Peyer's patch (tissue), 4 donors: ENCODE measurements at regions not wholly inside any gene's neighbourhood (a gene's known extent, or its start where the extent isn't known, plus 50 kb on each side); places are given as distances from the start of the nearest gene placed in this dataset.
"Not testable (repeated sequence)": the region's sequence is repeated elsewhere in the genome, so short reads cannot be mapped to it uniquely, and the experiment has no call there.

Experiments
- DNase-seq, 3 donors: peaks; one replicate each; pipeline ENCODE4 v3.0.0-alpha.2; 2017 to 2019
- H3K27ac ChIP-seq, 4 donors: fragments of 200-600 bp; sonication (generic); one replicate each; pipeline ENCODE4 v1.5.1; 2016 to 2019
- H3K27me3 ChIP-seq, 2 donors: fragments of 200-600 bp; sonication (generic); one replicate each; pipeline ENCODE4 v1.5.1; 2019
- H3K36me3 ChIP-seq, 3 donors: fragments of 200-600 bp; sonication (generic); one replicate each; pipeline ENCODE4 v1.5.1; 2016 to 2019
- H3K4me1 ChIP-seq, 4 donors: fragments of 200-600 bp; sonication (generic); one replicate each; pipeline ENCODE4 v1.5.1; 2016 to 2019
- H3K4me3 ChIP-seq, 4 donors: fragments of 200-600 bp; sonication (generic); 1 replicate in 3 of 4; 2 replicates in 1 of 4; pipeline ENCODE4 v1.5.1; 2016 to 2019; ENCODE audit warnings: mild to moderate bottlenecking in 1 of 4
- H3K9me3 ChIP-seq, 4 donors: fragments of 200-600 bp; sonication (generic); one replicate each; pipeline ENCODE4 v1.5.1; 2016 to 2019; ENCODE audit warnings: mild to moderate bottlenecking in 1 of 4
- CTCF ChIP-seq, 6 experiments: fragments of 450-650 bp in 4 of 6; fragments of 200-600 bp in 2 of 6; sonication (generic) in 1 of 6; IDR thresholded peaks; one replicate each; pipeline ENCODE4 v1.5.1; 2017 to 2019; ENCODE audit warnings: antibody characterized with exemption in 6 of 6, mild to moderate bottlenecking in 3 of 6, moderate library complexity in 1 of 6
- POLR2A ChIP-seq, 2 donors: fragments of 450-650 bp; IDR thresholded peaks; one replicate each; pipeline ENCODE4 v1.5.1; 2017; ENCODE audit warnings: antibody characterized with exemption in 2 of 2, mild to moderate bottlenecking in 2 of 2, moderate library complexity in 2 of 2

GRCh38 chr7:69246758-69247157 lies 351.5 kb upstream of the AUTS2 start:
- peak in 1 of 3 donors; percentile 45 for DNase-seq
- H3K4me3 ChIP-seq: no peak overlapping the region

GRCh38 chr7:69248382-69248828 lies 349.9 kb upstream of the AUTS2 start:
- not testable (repeated sequence) for H3K4me3 ChIP-seq, H3K9me3 ChIP-seq, H3K4me1 ChIP-seq, DNase-seq, H3K27me3 ChIP-seq, H3K27ac ChIP-seq, H3K36me3 ChIP-seq

More at GRCh38 chr7:69246758-69247157, 351.5 kb upstream of the AUTS2 start:
- H3K9me3 ChIP-seq: no peaks in the 10 kb centered on the region
- no peak overlapping the region for H3K27ac ChIP-seq
- H3K4me1 ChIP-seq: no peaks in the 10 kb centered on the region
- H3K27me3 ChIP-seq: no peaks in the 10 kb centered on the region
- no peaks in the 10 kb centered on the region for H3K36me3 ChIP-seq
- TF ChIP-seq CTCF (IDR thresholded peaks at IDR 0.05): no peak
- no peak for TF ChIP-seq POLR2A (IDR thresholded peaks at IDR 0.05)

GRCh38 chr7:69250958-69251357 lies 347.3 kb upstream of the AUTS2 start:
- TF ChIP-seq POLR2A (IDR thresholded peaks at IDR 0.05) (no peak), CTCF (IDR thresholded peaks at IDR 0.05) (no peak)
- H3K4me3 ChIP-seq: no peak overlapping the region
- H3K27me3 ChIP-seq: no peaks in the 10 kb centered on the region
- no peaks in the 10 kb centered on the region for H3K9me3 ChIP-seq
- no peaks in the 10 kb centered on the region for H3K4me1 ChIP-seq
- no peak for DNase-seq
- H3K36me3 ChIP-seq: no peaks in the 10 kb centered on the region
- no peak overlapping the region for H3K27ac ChIP-seq

- Histone ChIP-seq H3K4me1 (no peaks in the 10 kb centered on the region), H3K27ac (no peak overlapping the region), H3K36me3 (no peaks in the 10 kb centered on the region), H3K4me3 (no peak overlapping the region), H3K9me3 (no peaks in the 10 kb centered on the region), H3K27me3 (no peaks in the 10 kb centered on the region)
- no peak for TF ChIP-seq POLR2A (IDR thresholded peaks at IDR 0.05)
- no peak for TF ChIP-seq CTCF (IDR thresholded peaks at IDR 0.05)
- no peak for DNase-seq
Measured at GRCh38 chr7:69254643-69255042, 343.6 kb upstream of the AUTS2 start.

GRCh38 chr7:69256634-69257081 lies 341.6 kb upstream of the AUTS2 start:
- peak in 2 of 3 donors; percentile 49 to 58 for DNase-seq
- H3K27ac ChIP-seq: no peak overlapping the region

GRCh38 chr7:69257592-69257991 lies 340.7 kb upstream of the AUTS2 start:
- no peaks in the 10 kb centered on the region for H3K36me3 ChIP-seq
- DNase-seq: no peak
- no peaks in the 10 kb centered on the region for H3K27me3 ChIP-seq
- no peak overlapping the region for H3K27ac ChIP-seq
- no peaks in the 10 kb centered on the region for H3K4me1 ChIP-seq
- TF ChIP-seq POLR2A (IDR thresholded peaks at IDR 0.05) (no peak), CTCF (IDR thresholded peaks at IDR 0.05) (no peak)
- no peak overlapping the region for H3K4me3 ChIP-seq
- H3K9me3 ChIP-seq: no peaks in the 10 kb centered on the region

More at GRCh38 chr7:69256634-69257081, 341.6 kb upstream of the AUTS2 start:
- Histone ChIP-seq H3K4me3 (no peak overlapping the region), H3K4me1 (no peaks in the 10 kb centered on the region), H3K27me3 (no peaks in the 10 kb centered on the region), H3K36me3 (no peaks in the 10 kb centered on the region), H3K9me3 (no peaks in the 10 kb centered on the region)
- no peak for TF ChIP-seq CTCF (IDR thresholded peaks at IDR 0.05)
- no peak for TF ChIP-seq POLR2A (IDR thresholded peaks at IDR 0.05)
